OCI-LY7 (cell line): ENCODE measurements at regions not wholly inside any gene's neighbourhood (a gene's known extent, or its start where the extent isn't known, plus 50 kb on each side); places are given as distances from the start of the nearest gene placed in this dataset.

ENCODE experiments used
- EZH2phosphoT487 ChIP-seq: fragments of 200-600 bp; sonication (generic); IDR thresholded peaks from 2 replicates; pipeline ENCODE4 v1.6.1; 2018; ENCODE audit warnings: low read depth, borderline replicate concordance, mild to moderate bottlenecking, mixed run types, antibody characterized with exemption, low read length, moderate library complexity, mixed read lengths
- TF ChIP-seq, protein P1 (sequence below): fragments of 200-600 bp; sonication (generic); conservative IDR thresholded peaks from 2 replicates; pipeline ENCODE4 v1.5.1; 2014; ENCODE audit warnings: mild to moderate bottlenecking, antibody characterized with exemption, low read length, moderate library complexity, mixed read lengths

DNA sequence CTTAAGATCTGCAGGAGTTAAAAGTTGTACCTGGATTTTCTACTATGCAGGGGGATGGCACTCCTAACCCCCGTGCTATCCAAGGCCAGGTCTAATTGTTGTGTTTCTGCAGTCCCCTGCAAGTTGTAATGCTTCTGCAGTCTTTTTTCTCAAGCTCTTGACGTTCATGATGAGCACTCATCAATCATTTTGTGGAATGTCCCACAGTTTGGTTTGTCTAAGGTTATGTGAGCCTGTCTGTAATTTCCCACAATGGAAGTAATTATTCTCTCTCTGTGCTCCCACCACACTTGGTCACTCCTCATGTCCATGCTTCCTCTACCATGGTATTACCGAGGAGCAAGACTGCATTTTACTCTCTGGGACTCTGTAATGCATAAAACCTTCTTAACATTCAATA lies 107.6 kb upstream of the SSTR4 start:
- TF ChIP-seq, protein P1, sequence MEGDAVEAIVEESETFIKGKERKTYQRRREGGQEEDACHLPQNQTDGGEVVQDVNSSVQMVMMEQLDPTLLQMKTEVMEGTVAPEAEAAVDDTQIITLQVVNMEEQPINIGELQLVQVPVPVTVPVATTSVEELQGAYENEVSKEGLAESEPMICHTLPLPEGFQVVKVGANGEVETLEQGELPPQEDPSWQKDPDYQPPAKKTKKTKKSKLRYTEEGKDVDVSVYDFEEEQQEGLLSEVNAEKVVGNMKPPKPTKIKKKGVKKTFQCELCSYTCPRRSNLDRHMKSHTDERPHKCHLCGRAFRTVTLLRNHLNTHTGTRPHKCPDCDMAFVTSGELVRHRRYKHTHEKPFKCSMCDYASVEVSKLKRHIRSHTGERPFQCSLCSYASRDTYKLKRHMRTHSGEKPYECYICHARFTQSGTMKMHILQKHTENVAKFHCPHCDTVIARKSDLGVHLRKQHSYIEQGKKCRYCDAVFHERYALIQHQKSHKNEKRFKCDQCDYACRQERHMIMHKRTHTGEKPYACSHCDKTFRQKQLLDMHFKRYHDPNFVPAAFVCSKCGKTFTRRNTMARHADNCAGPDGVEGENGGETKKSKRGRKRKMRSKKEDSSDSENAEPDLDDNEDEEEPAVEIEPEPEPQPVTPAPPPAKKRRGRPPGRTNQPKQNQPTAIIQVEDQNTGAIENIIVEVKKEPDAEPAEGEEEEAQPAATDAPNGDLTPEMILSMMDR, result no peak
- no peak for TF ChIP-seq EZH2phosphoT487
